Gastrocnemius medialis (tissue), 4 donors: ENCODE measurements at regions not wholly inside any gene's neighbourhood (a gene's known extent, or its start where the extent isn't known, plus 50 kb on each side); places are given as distances from the start of the nearest gene placed in this dataset.

ENCODE experiments used
- ATAC-seq, 2 donors: fragments of 150-250 bp; one replicate each; pipeline ENCODE4 v1.9.1; 2016
- DNase-seq, 2 donors: peaks; one replicate each; pipeline ENCODE4 v3.0.0-alpha.2; 2019
- H3K27ac ChIP-seq, 4 donors: fragments of 200-600 bp; sonication (generic); 1 replicate in 1 of 4; 2 replicates in 3 of 4; pipeline ENCODE4 v1.5.1; 2016 to 2018; ENCODE audit warnings: mild to moderate bottlenecking in 2 of 4, moderate library complexity in 1 of 4
- H3K27me3 ChIP-seq, 3 donors: fragments of 200-600 bp; sonication (generic) in 2 of 3; 1 replicate in 1 of 3; 2 replicates in 2 of 3; pipeline versions ENCODE4 v1.5.1 to v1.6.0; 2016 to 2019; ENCODE audit warnings: mild to moderate bottlenecking in 1 of 3, moderate library complexity in 1 of 3
- H3K36me3 ChIP-seq, 2 donors: fragments of 200-600 bp; sonication (generic) in 1 of 2; one replicate each; pipeline ENCODE4 v1.5.1; 2017 to 2018
- H3K4me1 ChIP-seq, 2 donors: fragments of 200-600 bp; sonication (generic) in 1 of 2; one replicate each; pipeline ENCODE4 v1.5.1; 2016 to 2017; ENCODE audit warnings: mild to moderate bottlenecking in 2 of 2
- H3K4me3 ChIP-seq, 4 donors: fragments of 200-600 bp; sonication (generic) in 3 of 4; 1 replicate in 1 of 4; 2 replicates in 3 of 4; pipeline ENCODE4 v1.5.1; 2016 to 2019; ENCODE audit warnings: mild to moderate bottlenecking in 2 of 4
- H3K9me3 ChIP-seq, 3 donors: fragments of 200-600 bp; sonication (generic) in 2 of 3; 1 replicate in 1 of 3; 2 replicates in 2 of 3; pipeline ENCODE4 v1.5.1; 2016 to 2019
- POLR2A ChIP-seq, 2 donors: fragments of 450-650 bp; IDR thresholded peaks; one replicate each; pipeline ENCODE4 v1.6.1; 2017; ENCODE audit warnings: antibody characterized with exemption in 2 of 2, mild to moderate bottlenecking in 2 of 2, moderate library complexity in 2 of 2
- in situ Hi-C, 4 donors: fragments of 200-750 bp; cut with MboI; loops; one replicate each; pipeline versions ENCODE4 v1.15.0 to v1.8.0; 2017; ENCODE audit warnings: low sequenced_read_pairs in 4 of 4
- intact Hi-C: fragments of 100-400 bp; cut with DNase I; formaldehyde crosslinking; loops from one replicate; pipeline ENCODE4 v1.15.1; 2023; ENCODE audit warnings: low total_unique reads
- TF ChIP-seq, protein P1 (sequence below), 5 experiments: fragments of 450-650 bp in 3 of 5; fragments of 200-600 bp in 2 of 5; sonication (generic) in 2 of 5; IDR thresholded peaks in 4 of 5; conservative IDR thresholded peaks in 1 of 5; 1 replicate in 4 of 5; 2 replicates in 1 of 5; pipeline ENCODE4 v1.5.1; 2016 to 2019; ENCODE audit warnings: antibody characterized with exemption in 5 of 5, mild to moderate bottlenecking in 3 of 5, moderate library complexity in 3 of 5

DNA sequence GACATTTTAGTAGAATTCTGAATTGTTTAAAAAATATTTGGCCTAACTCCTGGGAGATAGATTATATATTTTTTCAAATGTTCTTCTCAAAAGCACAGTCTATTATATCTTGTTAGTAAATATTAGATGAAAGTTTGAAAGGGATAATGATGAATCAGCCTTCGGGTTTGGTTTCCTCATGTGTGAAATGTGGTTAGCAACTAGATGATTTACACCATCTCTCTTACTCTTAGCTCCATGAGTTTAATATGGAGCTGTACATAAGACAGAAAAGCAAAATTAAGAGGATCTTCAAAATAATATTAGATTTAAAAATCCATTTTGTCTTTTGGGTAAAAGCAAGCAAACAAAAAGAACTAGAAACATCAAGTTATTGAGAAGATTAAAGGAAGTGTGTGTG lies 120.8 kb upstream of the SFRP2 start:
- in situ Hi-C loops = no loop called here
- H3K27ac ChIP-seq = no peak overlapping the region
- H3K27me3 ChIP-seq = no peaks in the 10 kb centered on the region
- H3K4me3 ChIP-seq = no peak overlapping the region
- H3K9me3 ChIP-seq = no peaks in the 10 kb centered on the region
- ATAC-seq = no peak
- DNase-seq = no peak
- H3K36me3 ChIP-seq = no peaks in the 10 kb centered on the region
- intact Hi-C loops = no loop called here
- TF ChIP-seq POLR2A (IDR thresholded peaks at IDR 0.05) = no peak
- TF ChIP-seq, protein P1, sequence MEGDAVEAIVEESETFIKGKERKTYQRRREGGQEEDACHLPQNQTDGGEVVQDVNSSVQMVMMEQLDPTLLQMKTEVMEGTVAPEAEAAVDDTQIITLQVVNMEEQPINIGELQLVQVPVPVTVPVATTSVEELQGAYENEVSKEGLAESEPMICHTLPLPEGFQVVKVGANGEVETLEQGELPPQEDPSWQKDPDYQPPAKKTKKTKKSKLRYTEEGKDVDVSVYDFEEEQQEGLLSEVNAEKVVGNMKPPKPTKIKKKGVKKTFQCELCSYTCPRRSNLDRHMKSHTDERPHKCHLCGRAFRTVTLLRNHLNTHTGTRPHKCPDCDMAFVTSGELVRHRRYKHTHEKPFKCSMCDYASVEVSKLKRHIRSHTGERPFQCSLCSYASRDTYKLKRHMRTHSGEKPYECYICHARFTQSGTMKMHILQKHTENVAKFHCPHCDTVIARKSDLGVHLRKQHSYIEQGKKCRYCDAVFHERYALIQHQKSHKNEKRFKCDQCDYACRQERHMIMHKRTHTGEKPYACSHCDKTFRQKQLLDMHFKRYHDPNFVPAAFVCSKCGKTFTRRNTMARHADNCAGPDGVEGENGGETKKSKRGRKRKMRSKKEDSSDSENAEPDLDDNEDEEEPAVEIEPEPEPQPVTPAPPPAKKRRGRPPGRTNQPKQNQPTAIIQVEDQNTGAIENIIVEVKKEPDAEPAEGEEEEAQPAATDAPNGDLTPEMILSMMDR (IDR thresholded peaks at IDR 0.05 in 4 of 5, conservative IDR thresholded peaks at IDR 0.05 in 1 of 5) = no peak
- H3K4me1 ChIP-seq = no peaks in the 10 kb centered on the region

DNA sequence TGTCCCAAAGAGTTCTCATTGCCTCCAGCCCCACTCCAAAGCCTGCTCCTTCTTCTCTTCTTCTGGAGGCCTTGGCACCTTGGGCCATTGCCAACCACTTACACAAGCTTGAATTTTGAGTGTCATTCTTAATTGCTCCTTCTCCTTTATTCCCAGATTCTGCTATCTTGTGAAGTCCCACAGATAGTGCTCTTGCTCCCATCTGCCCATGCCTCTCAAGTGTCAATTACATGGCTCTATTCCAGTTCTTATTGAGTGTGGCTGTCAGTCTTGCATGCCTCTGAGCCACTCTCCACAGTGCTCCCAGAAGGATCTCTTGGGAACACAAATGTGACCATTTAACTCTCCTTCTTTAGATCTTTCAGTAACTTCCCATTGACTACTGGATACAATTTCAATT lies 117.3 kb upstream of the SFRP2 start:
- intact Hi-C loops = no loop called here

DNA sequence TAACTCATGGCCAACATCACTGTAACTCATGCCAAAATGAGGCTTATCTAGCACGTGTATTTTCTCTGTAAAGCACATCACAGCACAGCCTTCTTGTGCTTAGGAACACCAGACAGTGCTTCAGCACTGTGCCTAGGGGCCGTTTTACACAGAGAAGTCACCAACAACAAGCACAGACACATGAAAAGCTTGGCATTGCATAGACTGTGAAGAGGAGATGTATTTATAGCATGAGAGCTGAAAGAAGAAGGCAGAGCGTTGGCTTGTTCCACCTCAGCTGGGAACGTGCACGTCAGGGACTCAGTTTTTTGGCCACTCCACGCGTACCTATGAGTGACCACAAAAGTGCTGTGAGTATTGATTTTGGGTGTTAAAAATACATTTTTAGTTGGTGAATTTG lies 116.3 kb upstream of the SFRP2 start:
- Histone ChIP-seq H3K9me3 (no peaks in the 10 kb centered on the region), H3K4me3 (no peak overlapping the region), H3K27me3 (no peaks in the 10 kb centered on the region), H3K27ac (no peak overlapping the region), H3K4me1 (no peaks in the 10 kb centered on the region), H3K36me3 (no peaks in the 10 kb centered on the region)
- DNase-seq (no peak), ATAC-seq (no peak)
- in situ Hi-C loops (no loop called here), intact Hi-C loops (no loop called here)
- TF ChIP-seq POLR2A (IDR thresholded peaks at IDR 0.05) = no peak
- TF ChIP-seq, protein P1 (IDR thresholded peaks at IDR 0.05 in 4 of 5, conservative IDR thresholded peaks at IDR 0.05 in 1 of 5) = no peak

More for the DNA sequence above, 117.3 kb upstream of the SFRP2 start:
- DNase-seq = no peak
- Histone ChIP-seq H3K4me1 (no peaks in the 10 kb centered on the region), H3K9me3 (no peaks in the 10 kb centered on the region), H3K4me3 (no peak overlapping the region), H3K27me3 (no peaks in the 10 kb centered on the region), H3K27ac (no peak overlapping the region), H3K36me3 (no peaks in the 10 kb centered on the region)
- in situ Hi-C loops = no loop called here
- no peak for ATAC-seq
- TF ChIP-seq, protein P1 (IDR thresholded peaks at IDR 0.05 in 4 of 5, conservative IDR thresholded peaks at IDR 0.05 in 1 of 5) = no peak
- TF ChIP-seq POLR2A (IDR thresholded peaks at IDR 0.05) = no peak

DNA sequence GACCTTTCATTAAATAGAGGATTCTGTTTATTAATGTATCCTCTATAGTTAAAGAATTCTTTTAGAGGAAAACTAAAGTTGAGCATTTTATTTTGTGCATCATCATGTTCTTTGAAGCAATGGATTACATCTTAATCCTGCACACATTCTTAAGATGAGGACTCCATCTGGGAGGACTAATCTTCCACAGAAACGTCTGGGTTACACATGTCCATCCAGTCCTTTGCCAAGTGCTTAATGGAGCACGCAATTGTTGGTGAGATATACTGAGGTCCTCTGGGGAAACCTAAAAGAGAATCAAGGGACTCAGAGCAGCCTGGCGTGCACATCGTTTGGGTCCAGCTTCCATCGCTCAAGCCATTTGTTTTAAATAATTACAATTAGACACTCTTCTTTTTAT lies 115.1 kb upstream of the SFRP2 start:
- Histone ChIP-seq H3K36me3 (no peaks in the 10 kb centered on the region), H3K27me3 (no peaks in the 10 kb centered on the region), H3K9me3 (no peaks in the 10 kb centered on the region), H3K27ac (no peak overlapping the region), H3K4me3 (no peak overlapping the region), H3K4me1 (no peaks in the 10 kb centered on the region)
- DNase-seq (no peak), ATAC-seq (no peak)
- no peak for TF ChIP-seq POLR2A (IDR thresholded peaks at IDR 0.05)
- TF ChIP-seq, protein P1 (IDR thresholded peaks at IDR 0.05 in 4 of 5, conservative IDR thresholded peaks at IDR 0.05 in 1 of 5) = no peak
- in situ Hi-C loops = no loop called here
- intact Hi-C loops = no loop called here

DNA sequence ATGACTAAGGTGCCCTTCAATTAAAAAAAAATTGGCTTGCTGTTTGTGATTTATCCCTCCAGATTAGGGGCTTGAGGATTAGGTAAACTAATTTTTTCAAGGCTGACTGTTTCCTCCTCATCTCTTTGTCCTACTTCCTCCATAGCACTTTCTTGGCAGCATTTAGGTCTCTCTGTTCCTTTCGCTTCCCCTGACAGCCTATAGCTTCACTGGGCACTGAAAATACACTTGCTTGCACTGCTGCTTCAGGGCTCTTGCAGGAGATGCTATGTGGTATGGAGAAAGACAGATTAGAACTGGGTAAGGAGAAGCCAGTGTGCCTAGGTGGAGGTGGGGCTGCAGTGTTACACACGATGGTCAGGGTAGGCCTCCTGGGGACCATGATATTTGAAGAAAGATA lies 112.3 kb upstream of the SFRP2 start:
- no peaks in the 10 kb centered on the region for H3K9me3 ChIP-seq
- TF ChIP-seq, protein P1 (IDR thresholded peaks at IDR 0.05 in 4 of 5, conservative IDR thresholded peaks at IDR 0.05 in 1 of 5) = no peak
- no peak for TF ChIP-seq POLR2A (IDR thresholded peaks at IDR 0.05)
- no peaks in the 10 kb centered on the region for H3K27me3 ChIP-seq
- H3K4me1 ChIP-seq = no peaks in the 10 kb centered on the region
- no peaks in the 10 kb centered on the region for H3K36me3 ChIP-seq
- no peak overlapping the region for H3K27ac ChIP-seq
- intact Hi-C loops (no loop called here), in situ Hi-C loops (no loop called here)
- no peak for ATAC-seq
- DNase-seq = no peak
- no peak overlapping the region for H3K4me3 ChIP-seq
